GM19324 (cell line): ENCODE measurements at regions not wholly inside any gene's neighbourhood (a gene's known extent, or its start where the extent isn't known, plus 50 kb on each side); places are given as distances from the start of the nearest gene placed in this dataset.
A peak's percentile ranks its signal among the peaks of the same experiment; 100 is the strongest.

Experiments used
- ATAC-seq: cut with Tn5 transposase; IDR thresholded peaks from one replicate; pipeline ENCODE4 v1.9.1; 2021; ENCODE audit warnings: mild to moderate bottlenecking, moderate library complexity; ENCODE audit not compliant: unreplicated experiment, low FRiP score

- ATAC-seq = no peak
Observed at GRCh38 chr5:110021251-110021650, 331.5 kb downstream of the MAN2A1 start.

GRCh38 chr5:110025160-110025559 lies 335.4 kb downstream of the MAN2A1 start:
- ATAC-seq = no peak

- no peak for ATAC-seq
Observed at GRCh38 chr5:110027527-110028322, 338.0 kb downstream of the MAN2A1 start.

GRCh38 chr5:110031402-110032140 lies 341.8 kb downstream of the MAN2A1 start:
- no peak for ATAC-seq

- ATAC-seq = no peak
Observed at GRCh38 chr5:110032376-110032775, 342.6 kb downstream of the MAN2A1 start.

GRCh38 chr5:110034056-110034600 lies 344.4 kb downstream of the MAN2A1 start:
- ATAC-seq = no peak

GRCh38 chr5:110038297-110038997 lies 348.7 kb downstream of the MAN2A1 start:
- no peak for ATAC-seq

GRCh38 chr5:110040178-110040577 lies 350.5 kb downstream of the MAN2A1 start:
- no peak for ATAC-seq

GRCh38 chr5:110043025-110043424 lies 353.3 kb downstream of the MAN2A1 start:
- no peak for ATAC-seq

GRCh38 chr5:110045158-110045557 lies 355.4 kb downstream of the MAN2A1 start:
- no peak for ATAC-seq

- no peak for ATAC-seq
Observed at GRCh38 chr5:110048491-110048890, 358.8 kb downstream of the MAN2A1 start.

- no peak for ATAC-seq
Observed at GRCh38 chr5:110049816-110050215, 360.1 kb downstream of the MAN2A1 start.

- ATAC-seq = no peak
Observed at GRCh38 chr5:110050640-110051345, 361.1 kb downstream of the MAN2A1 start.

- ATAC-seq = no peak
Observed at GRCh38 chr5:110053205-110053604, 363.5 kb downstream of the MAN2A1 start.

- no peak for ATAC-seq
Observed at GRCh38 chr5:110053824-110054223, 364.1 kb downstream of the MAN2A1 start.

GRCh38 chr5:110054240-110054639 lies 364.5 kb downstream of the MAN2A1 start:
- ATAC-seq = peak; percentile 61

- no peak for ATAC-seq
Observed at GRCh38 chr5:110055302-110055701, 365.6 kb downstream of the MAN2A1 start.

- no peak for ATAC-seq
Observed at GRCh38 chr5:110056580-110057114, 366.9 kb downstream of the MAN2A1 start.

- no peak for ATAC-seq
Observed at GRCh38 chr5:110058175-110058574, 368.4 kb downstream of the MAN2A1 start.

GRCh38 chr5:110062246-110062645 lies 372.5 kb downstream of the MAN2A1 start:
- no peak for ATAC-seq
